Endothelial cell of umbilical vein (primary cell): ENCODE measurements at regions not wholly inside any gene's neighbourhood (a gene's known extent, or its start where the extent isn't known, plus 50 kb on each side); places are given as distances from the start of the nearest gene placed in this dataset.

ENCODE experiments used
- BruUV-seq: library from RNA; stranded (reverse); fragments of 400-500 nt; replicated peaks from 2 replicates; lab custom pipeline; 2021; lab: Mats Ljungman, UMichigan
- CTCF ChIA-PET: fragments of 300-600, 350-600 bp; sonication (Branson Sonifier 250); formaldehyde crosslinking; loops from one replicate; lab custom pipeline; 2021; ENCODE audit warnings: antibody characterized with exemption, inconsistent platforms; lab: Charles Lee
- POLR2A ChIA-PET: fragments of 300-600, 350-600 bp; sonication (Branson Sonifier 250); formaldehyde crosslinking; loops from one replicate; lab custom pipeline; 2021; ENCODE audit warnings: antibody characterized with exemption, inconsistent platforms; lab: Charles Lee
- DNase-seq: peaks from one replicate; pipeline ENCODE4 v3.0.0-alpha.2; 2011; ENCODE audit warnings: low read depth, low spot score
- FAIRE-seq: peaks from 2 replicates; lab custom pipeline; 2011; peaks lifted over from hg19 to GRCh38; lab: Jason Lieb, UNC
- H2AFZ ChIP-seq: 2 replicates; pipeline ENCODE4 v1.6.0; 2012; ENCODE audit warnings: low read depth, low read length, control low read depth, inconsistent platforms
- H3K27ac ChIP-seq: 2 replicates; pipeline ENCODE4 v1.5.1; 2011; ENCODE audit warnings: low read depth, mild to moderate bottlenecking, control low read depth, low read length, moderate library complexity; ENCODE audit not compliant: insufficient read depth
- H3K27me3 ChIP-seq, 2 experiments: 2 replicates each; pipeline versions ENCODE4 v1.6.0 to v1.6.1; 2011; ENCODE audit warnings: low read length in 2 of 2, mixed read lengths in 1 of 2; ENCODE audit not compliant: control insufficient read depth in 2 of 2, insufficient read depth in 2 of 2
- H3K36me3 ChIP-seq, 2 experiments: 2 replicates in 1 of 2; 3 replicates in 1 of 2; pipeline ENCODE4 v1.5.1; 2011; ENCODE audit warnings: low read length in 2 of 2, mild to moderate bottlenecking in 1 of 2, moderate library complexity in 1 of 2; ENCODE audit not compliant: control insufficient read depth in 2 of 2, insufficient read depth in 2 of 2; ENCODE audit errors: extremely low read depth in 1 of 2
- H3K4me1 ChIP-seq: 3 replicates; pipeline ENCODE4 v1.5.1; 2011; ENCODE audit warnings: mild to moderate bottlenecking, low read length; ENCODE audit not compliant: control insufficient read depth, insufficient read depth; ENCODE audit errors: extremely low read depth
- H3K4me2 ChIP-seq: 2 replicates; pipeline ENCODE4 v1.6.1; 2011; ENCODE audit warnings: low read length, control low read depth, mixed read lengths; ENCODE audit not compliant: insufficient read depth
- H3K4me3 ChIP-seq, 3 experiments: fragments of 200-600 bp in 1 of 3; sonication (generic), shearing (Covaris generic) in 1 of 3; replicated peaks in 1 of 3; 2 replicates each; pipeline ENCODE4 v1.5.1; 2011 to 2016; ENCODE audit warnings: control low read depth in 3 of 3, low read length in 3 of 3, mild to moderate bottlenecking in 2 of 3, inconsistent platforms in 1 of 3, low read depth in 1 of 3, moderate library complexity in 1 of 3; ENCODE audit not compliant: insufficient read depth in 1 of 3
- H3K79me2 ChIP-seq: 2 replicates; pipeline ENCODE4 v1.6.0; 2012; ENCODE audit warnings: low read length, inconsistent platforms; ENCODE audit not compliant: control insufficient read depth, insufficient read depth
- H3K9ac ChIP-seq: replicated peaks from 2 replicates; pipeline ENCODE3; 2011; ENCODE audit warnings: low read length, control low read depth; ENCODE audit not compliant: insufficient read depth; ENCODE audit errors: extremely low read depth
- H3K9me1 ChIP-seq: replicated peaks from 3 replicates; pipeline ENCODE4 v1.6.0; 2011; ENCODE audit warnings: mild to moderate bottlenecking, low read length; ENCODE audit not compliant: control insufficient read depth, insufficient read depth; ENCODE audit errors: extremely low read depth
- H3K9me3 ChIP-seq: replicated peaks from 2 replicates; pipeline ENCODE4 v1.5.1; 2012; ENCODE audit warnings: low read length, inconsistent platforms; ENCODE audit not compliant: control insufficient read depth, insufficient read depth
- H4K20me1 ChIP-seq: replicated peaks from 2 replicates; pipeline ENCODE3; 2011; ENCODE audit warnings: mild to moderate bottlenecking, low read length; ENCODE audit not compliant: control insufficient read depth, insufficient read depth; ENCODE audit errors: extremely low read depth
- EZH2 ChIP-seq: IDR thresholded peaks from 2 replicates; pipeline ENCODE4 v1.6.1; 2012; ENCODE audit warnings: borderline replicate concordance, low read depth, mild to moderate bottlenecking, moderate library complexity, low read length, inconsistent platforms; ENCODE audit not compliant: severe bottlenecking
- FOS ChIP-seq: IDR thresholded peaks from 2 replicates; pipeline ENCODE4 v1.6.1; 2011; ENCODE audit warnings: mild to moderate bottlenecking, low read length, moderate library complexity, borderline replicate concordance; ENCODE audit not compliant: insufficient read depth
- GATA2 ChIP-seq: IDR thresholded peaks from 2 replicates; pipeline ENCODE4 v1.7.0; 2011; ENCODE audit warnings: low read depth, mild to moderate bottlenecking, moderate library complexity, mixed read lengths, low read length; ENCODE audit not compliant: insufficient read length, insufficient read depth
- JUN ChIP-seq: IDR thresholded peaks from 2 replicates; pipeline ENCODE4 v1.6.1; 2011; ENCODE audit warnings: borderline replicate concordance, low read depth; ENCODE audit not compliant: insufficient read length, insufficient read depth
- MYC ChIP-seq: IDR thresholded peaks from one replicate; pipeline ENCODE4 v1.6.1; 2011; ENCODE audit warnings: mild to moderate bottlenecking, low read depth, low read length
- POLR2A ChIP-seq: IDR thresholded peaks from 2 replicates; pipeline ENCODE4 v1.6.1; 2012; ENCODE audit warnings: low read depth, mild to moderate bottlenecking, control low read depth, low read length
- POLR2AphosphoS5 ChIP-seq: IDR thresholded peaks from 2 replicates; pipeline ENCODE4 v1.6.1; 2012; ENCODE audit warnings: low read depth, mild to moderate bottlenecking, control low read depth, low read length, moderate library complexity; ENCODE audit not compliant: insufficient read depth
- dilution Hi-C: fragments of 300-500 bp; cut with MboI; formaldehyde crosslinking; loops from one replicate; pipeline ENCODE4 v1.15.0; 2019; ENCODE audit warnings: low sequenced_read_pairs; ENCODE audit not compliant: extremely low pct_ligation_motif_present
- intact Hi-C: fragments of 100-400 bp; cut with micrococcal nuclease; formaldehyde crosslinking; loops from one replicate; pipeline ENCODE4 v1.10.0; 2022
- TF ChIP-seq, protein P1 (sequence below): IDR thresholded peaks from 2 replicates; pipeline ENCODE4 v1.6.1; 2011; ENCODE audit not compliant: insufficient read depth, insufficient read length
- TF ChIP-seq, protein P2 (sequence below), 2 donors: IDR thresholded peaks; 1 replicate in 1 of 2; 2 replicates in 1 of 2; pipeline ENCODE4 v1.5.1; 2011; ENCODE audit warnings: low read length in 2 of 2, mild to moderate bottlenecking in 2 of 2, moderate library complexity in 2 of 2, control low read depth in 1 of 2, inconsistent platforms in 1 of 2, low read depth in 1 of 2; ENCODE audit not compliant: insufficient read depth in 1 of 2; ENCODE audit errors: extremely low read depth in 1 of 2

DNA sequence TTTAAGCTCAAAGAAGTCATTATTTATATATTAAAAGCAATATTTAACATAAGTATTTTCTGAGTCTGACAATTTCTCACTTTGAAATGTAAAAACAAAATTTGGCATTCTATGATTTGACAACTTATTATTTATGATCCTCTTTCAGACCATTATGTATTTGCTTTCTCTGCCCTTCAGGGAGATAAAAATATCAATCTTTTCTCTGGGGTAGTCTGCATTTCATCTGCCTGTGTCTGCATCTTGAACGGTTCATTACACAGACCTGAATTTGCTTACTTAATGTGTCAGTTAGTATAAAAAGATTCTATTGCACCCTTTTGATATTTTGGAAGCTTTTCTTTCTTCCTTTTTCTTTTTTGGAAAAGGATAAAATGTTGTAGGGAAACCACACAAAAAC lies 354.0 kb upstream of the RGS17 start:
- dilution Hi-C loops (no loop called here), intact Hi-C loops (no loop called here)
- H4K20me1 ChIP-seq = no peaks in the 10 kb centered on the region
- ChIA-PET POLR2A (no interaction called here), CTCF (no interaction called here)
- H2AFZ ChIP-seq = no peak overlapping the region
- no peaks in the 10 kb centered on the region for H3K79me2 ChIP-seq
- no TSS peak for BruUV-seq
- H3K4me1 ChIP-seq = no peaks in the 10 kb centered on the region
- no peaks in the 10 kb centered on the region for H3K36me3 ChIP-seq
- H3K27ac ChIP-seq = no peak overlapping the region
- H3K9ac ChIP-seq = no peak overlapping the region
- H3K9me3 ChIP-seq = peaks cover 2% of the 10 kb centered on the region
- DNase-seq (no peak), FAIRE-seq (no peak)
- H3K9me1 ChIP-seq = no peaks in the 10 kb centered on the region
- no peak for TF ChIP-seq JUN
- TF ChIP-seq FOS = no peak
- TF ChIP-seq, protein P1, sequence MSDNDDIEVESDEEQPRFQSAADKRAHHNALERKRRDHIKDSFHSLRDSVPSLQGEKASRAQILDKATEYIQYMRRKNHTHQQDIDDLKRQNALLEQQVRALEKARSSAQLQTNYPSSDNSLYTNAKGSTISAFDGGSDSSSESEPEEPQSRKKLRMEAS = no peak
- no peak for TF ChIP-seq POLR2A
- no peak for TF ChIP-seq MYC
- no peak for TF ChIP-seq GATA2
- no peak for TF ChIP-seq EZH2
- no peak overlapping the region for H3K4me2 ChIP-seq
- no peaks in the 10 kb centered on the region for H3K27me3 ChIP-seq
- H3K4me3 ChIP-seq = no peak overlapping the region

DNA sequence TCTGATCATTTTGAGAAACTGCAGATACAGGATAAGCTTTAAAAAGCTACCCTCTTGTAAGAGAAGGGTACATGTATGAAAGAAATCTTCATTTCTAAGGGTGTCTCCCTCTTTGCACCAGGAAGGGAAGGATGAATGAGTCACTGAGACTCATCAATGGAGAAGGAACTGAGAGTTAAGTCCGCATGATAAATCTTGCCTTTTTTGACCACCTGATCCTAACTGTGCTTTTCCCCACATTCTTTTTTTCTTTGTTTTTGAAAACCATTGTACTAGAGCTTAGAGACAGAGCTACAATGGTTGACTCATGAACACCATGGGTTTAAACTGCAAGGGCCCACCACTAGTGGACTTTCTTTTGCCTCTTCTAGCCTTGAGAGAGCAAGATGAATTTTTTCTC lies 353.0 kb upstream of the RGS17 start:
- no peaks in the 10 kb centered on the region for H3K79me2 ChIP-seq
- DNase-seq = no peak
- no peaks in the 10 kb centered on the region for H4K20me1 ChIP-seq
- intact Hi-C loops (no loop called here), dilution Hi-C loops (no loop called here)
- H3K27me3 ChIP-seq = no peaks in the 10 kb centered on the region
- H3K36me3 ChIP-seq = no peaks in the 10 kb centered on the region
- H3K9ac ChIP-seq = no peak overlapping the region
- peaks cover 2% of the 10 kb centered on the region for H3K9me3 ChIP-seq
- ChIA-PET CTCF (no interaction called here), POLR2A (no interaction called here)
- no TSS peak for BruUV-seq
- H3K4me3 ChIP-seq = no peak overlapping the region
- TF ChIP-seq EZH2 (no peak), FOS (no peak), GATA2 (no peak), MYC (no peak), JUN (no peak), POLR2A (no peak), POLR2AphosphoS5 (no peak)
- TF ChIP-seq, protein P2, sequence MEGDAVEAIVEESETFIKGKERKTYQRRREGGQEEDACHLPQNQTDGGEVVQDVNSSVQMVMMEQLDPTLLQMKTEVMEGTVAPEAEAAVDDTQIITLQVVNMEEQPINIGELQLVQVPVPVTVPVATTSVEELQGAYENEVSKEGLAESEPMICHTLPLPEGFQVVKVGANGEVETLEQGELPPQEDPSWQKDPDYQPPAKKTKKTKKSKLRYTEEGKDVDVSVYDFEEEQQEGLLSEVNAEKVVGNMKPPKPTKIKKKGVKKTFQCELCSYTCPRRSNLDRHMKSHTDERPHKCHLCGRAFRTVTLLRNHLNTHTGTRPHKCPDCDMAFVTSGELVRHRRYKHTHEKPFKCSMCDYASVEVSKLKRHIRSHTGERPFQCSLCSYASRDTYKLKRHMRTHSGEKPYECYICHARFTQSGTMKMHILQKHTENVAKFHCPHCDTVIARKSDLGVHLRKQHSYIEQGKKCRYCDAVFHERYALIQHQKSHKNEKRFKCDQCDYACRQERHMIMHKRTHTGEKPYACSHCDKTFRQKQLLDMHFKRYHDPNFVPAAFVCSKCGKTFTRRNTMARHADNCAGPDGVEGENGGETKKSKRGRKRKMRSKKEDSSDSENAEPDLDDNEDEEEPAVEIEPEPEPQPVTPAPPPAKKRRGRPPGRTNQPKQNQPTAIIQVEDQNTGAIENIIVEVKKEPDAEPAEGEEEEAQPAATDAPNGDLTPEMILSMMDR (IDR thresholded peaks at IDR 0.05; ENCODE audit: extremely low read depth in 1 of 2, insufficient read depth in 1 of 2, low read depth in 1 of 2, low read length in 2 of 2) = no peak
- TF ChIP-seq, protein P1 = no peak
- FAIRE-seq = no peak
- H3K27ac ChIP-seq = no peak overlapping the region
- H3K4me2 ChIP-seq = no peak overlapping the region
- no peak overlapping the region for H2AFZ ChIP-seq
- H3K4me1 ChIP-seq = no peaks in the 10 kb centered on the region
- no peaks in the 10 kb centered on the region for H3K9me1 ChIP-seq
